ENCODE measurements at regions not wholly inside any gene's neighbourhood (a gene's known extent, or its start where the extent isn't known, plus 50 kb on each side); places are given as distances from the start of the nearest gene placed in this dataset.

DNA sequence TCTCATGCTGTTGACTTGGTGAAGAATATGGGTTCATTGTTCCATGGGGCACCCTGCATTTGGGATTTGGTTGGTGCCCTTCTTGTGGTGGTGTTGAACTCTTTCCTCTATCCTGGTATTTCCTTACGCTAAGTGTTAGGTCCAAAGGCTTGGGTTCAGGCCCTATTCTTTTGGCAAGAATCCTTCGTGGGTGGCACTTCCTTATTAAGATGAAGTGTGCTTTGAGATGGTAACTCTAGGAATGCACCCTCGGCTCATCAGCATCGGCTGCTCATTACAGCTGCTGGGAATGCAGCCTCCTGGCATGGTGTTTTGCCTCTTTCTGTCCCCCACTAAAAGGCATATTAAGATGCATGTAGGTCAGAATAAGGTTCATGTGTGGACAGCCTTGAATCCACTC is 380.7 kb downstream of the RPS24 start:
- TF ChIP-seq CTCF (IDR thresholded peaks at IDR 0.05 in 2 of 3, conservative IDR thresholded peaks at IDR 0.05 in 1 of 3; ENCODE audit: borderline replicate concordance in 1 of 3, insufficient read depth in 1 of 3, low read depth in 2 of 3, low read length in 2 of 3) (no peak), POLR2AphosphoS5 (IDR thresholded peaks at IDR 0.05; ENCODE audit: low read depth, low read length) (no peak)

Measured in HCT116 (cell line).